HCT116 (cell line): ENCODE measurements at regions not wholly inside any gene's neighbourhood (a gene's known extent, or its start where the extent isn't known, plus 50 kb on each side); places are given as distances from the start of the nearest gene placed in this dataset.
"Not testable (repeated sequence)": the region's sequence is repeated elsewhere in the genome, so short reads cannot be mapped to it uniquely, and the experiment has no call there.

Experiments
- CTCF ChIP-seq, 3 experiments: fragments of 200-600 bp in 1 of 3; sonication (generic) in 1 of 3; IDR thresholded peaks in 2 of 3; conservative IDR thresholded peaks in 1 of 3; 2 replicates each; pipeline ENCODE4 v1.5.1; 2012 to 2017; ENCODE audit warnings: low read depth in 2 of 3, low read length in 2 of 3, antibody characterized with exemption in 1 of 3, borderline replicate concordance in 1 of 3, control low read depth in 1 of 3, mild to moderate bottlenecking in 1 of 3, mixed read lengths in 1 of 3, mixed run types in 1 of 3, moderate library complexity in 1 of 3; ENCODE audit not compliant: insufficient read depth in 1 of 3
- EZH2 ChIP-seq: fragments of 200-600 bp; sonication (generic); IDR thresholded peaks from 2 replicates; pipeline ENCODE4 v1.6.1; 2017; ENCODE audit warnings: antibody characterized with exemption, mixed run types
- EZH2phosphoT487 ChIP-seq: fragments of 200-600 bp; IDR thresholded peaks from 2 replicates; pipeline ENCODE4 v1.6.1; 2018; ENCODE audit warnings: antibody characterized with exemption, borderline replicate concordance
- POLR2A ChIP-seq: IDR thresholded peaks from 2 replicates; pipeline ENCODE4 v1.7.0; 2011; ENCODE audit warnings: borderline replicate concordance; ENCODE audit not compliant: insufficient read depth, insufficient read length; ENCODE audit errors: extremely low read depth
- POLR2AphosphoS5 ChIP-seq: IDR thresholded peaks from 2 replicates; pipeline ENCODE4 v1.6.1; 2011; ENCODE audit warnings: mild to moderate bottlenecking, low read depth, low read length, moderate library complexity
- RAD21 ChIP-seq: IDR thresholded peaks from 2 replicates; pipeline ENCODE4 v1.6.1; 2012; ENCODE audit warnings: low read depth, mild to moderate bottlenecking
- YY1 ChIP-seq: IDR thresholded peaks from 2 replicates; pipeline ENCODE4 v1.6.1; 2011; ENCODE audit warnings: low read length, low read depth, moderate library complexity, mild to moderate bottlenecking; ENCODE audit not compliant: insufficient replicate concordance; ENCODE audit errors: extremely low read depth
- ZNF274 ChIP-seq: fragments of 200-500 bp; sonication (Bioruptor generic); IDR thresholded peaks from 2 replicates; pipeline ENCODE4 v1.6.1; 2014; ENCODE audit warnings: mild to moderate bottlenecking, low read depth, low read length, inconsistent platforms

- TF ChIP-seq CTCF (IDR thresholded peaks at IDR 0.05 in 2 of 3, conservative IDR thresholded peaks at IDR 0.05 in 1 of 3; ENCODE audit: borderline replicate concordance in 1 of 3, insufficient read depth in 1 of 3, low read depth in 2 of 3, low read length in 2 of 3); ZNF274; POLR2A; POLR2AphosphoS5; YY1; EZH2phosphoT487; RAD21; EZH2: not testable (repeated sequence)
Observed at GRCh38 chr11:71655041-71655440, 72.4 kb upstream of the KRTAP5-11 start.
